Endodermal cell (in vitro differentiated cells): ENCODE measurements at regions not wholly inside any gene's neighbourhood (a gene's known extent, or its start where the extent isn't known, plus 50 kb on each side); places are given as distances from the start of the nearest gene placed in this dataset.

Source experiments
- DNase-seq: peaks from one replicate; pipeline ENCODE4 v3.0.0-alpha.2; 2017
- H3K27ac ChIP-seq: 2 replicates; pipeline ENCODE4 v1.5.1; 2013; ENCODE audit warnings: mild to moderate bottlenecking, low read depth, low read length, moderate library complexity
- H3K27me3 ChIP-seq: 2 replicates; pipeline ENCODE4 v1.6.1; 2013; ENCODE audit warnings: mild to moderate bottlenecking, low read length, moderate library complexity; ENCODE audit not compliant: insufficient read depth, control insufficient read depth, poor library complexity, severe bottlenecking
- H3K36me3 ChIP-seq: 2 replicates; pipeline ENCODE4 v1.7.0; 2013; ENCODE audit warnings: mild to moderate bottlenecking, low read length, moderate library complexity; ENCODE audit not compliant: control insufficient read depth, insufficient read depth
- H3K4me1 ChIP-seq: one replicate; pipeline ENCODE4 v1.7.0; 2013; ENCODE audit warnings: low read length; ENCODE audit not compliant: control insufficient read depth, insufficient read depth
- H3K4me3 ChIP-seq: 2 replicates; pipeline ENCODE4 v1.5.1; 2013; ENCODE audit warnings: mild to moderate bottlenecking, low read length, moderate library complexity
- H3K9ac ChIP-seq: 2 replicates; pipeline ENCODE4 v1.6.1; 2013; ENCODE audit warnings: mild to moderate bottlenecking, low read length, moderate library complexity; ENCODE audit not compliant: poor library complexity, severe bottlenecking; ENCODE audit errors: extremely low read depth
- H3K9me3 ChIP-seq: 2 replicates; pipeline ENCODE4 v1.6.1; 2013; ENCODE audit warnings: mild to moderate bottlenecking, low read length, moderate library complexity; ENCODE audit not compliant: control insufficient read depth
- H3K27ac Mint-ChIP-seq: 2 replicates; pipeline ENCODE4 v1.8.0; 2020; ENCODE audit warnings: mixed read lengths
- H3K27me3 Mint-ChIP-seq: 2 replicates; pipeline ENCODE4 v1.8.0; 2021; ENCODE audit warnings: mild to moderate bottlenecking, mixed read lengths; ENCODE audit not compliant: insufficient read depth
- H3K36me3 Mint-ChIP-seq: 2 replicates; pipeline ENCODE4 v1.8.0; 2020; ENCODE audit warnings: low read depth, mixed read lengths
- H3K4me1 Mint-ChIP-seq: 2 replicates; pipeline ENCODE4 v1.8.0; 2020; ENCODE audit warnings: mixed read lengths
- H3K4me3 Mint-ChIP-seq: 2 replicates; pipeline ENCODE4 v1.8.0; 2020; ENCODE audit warnings: mild to moderate bottlenecking, moderate library complexity, mixed read lengths
- H3K9me3 Mint-ChIP-seq: 2 replicates; pipeline ENCODE4 v1.8.0; 2020; ENCODE audit warnings: mild to moderate bottlenecking, mixed read lengths
- WGBS, 2 experiments: methylation state at CpG; one replicate each; pipeline versions ENCODE4 v1.1.5 to v1.1.7; 2013; ENCODE audit warnings: missing lambda C conversion rate in 2 of 2, mixed read lengths in 1 of 2; ENCODE audit not compliant: insufficient coverage in 1 of 2, insufficient read length in 1 of 2; 5-methylcytosine and 5-hydroxymethylcytosine counted together
- TF ChIP-seq, protein P1 (sequence below): fragments of 200-600 bp; sonication (generic); conservative IDR thresholded peaks from 2 replicates; pipeline ENCODE4 v1.5.0; 2021; ENCODE audit warnings: antibody characterized with exemption, mild to moderate bottlenecking

DNA sequence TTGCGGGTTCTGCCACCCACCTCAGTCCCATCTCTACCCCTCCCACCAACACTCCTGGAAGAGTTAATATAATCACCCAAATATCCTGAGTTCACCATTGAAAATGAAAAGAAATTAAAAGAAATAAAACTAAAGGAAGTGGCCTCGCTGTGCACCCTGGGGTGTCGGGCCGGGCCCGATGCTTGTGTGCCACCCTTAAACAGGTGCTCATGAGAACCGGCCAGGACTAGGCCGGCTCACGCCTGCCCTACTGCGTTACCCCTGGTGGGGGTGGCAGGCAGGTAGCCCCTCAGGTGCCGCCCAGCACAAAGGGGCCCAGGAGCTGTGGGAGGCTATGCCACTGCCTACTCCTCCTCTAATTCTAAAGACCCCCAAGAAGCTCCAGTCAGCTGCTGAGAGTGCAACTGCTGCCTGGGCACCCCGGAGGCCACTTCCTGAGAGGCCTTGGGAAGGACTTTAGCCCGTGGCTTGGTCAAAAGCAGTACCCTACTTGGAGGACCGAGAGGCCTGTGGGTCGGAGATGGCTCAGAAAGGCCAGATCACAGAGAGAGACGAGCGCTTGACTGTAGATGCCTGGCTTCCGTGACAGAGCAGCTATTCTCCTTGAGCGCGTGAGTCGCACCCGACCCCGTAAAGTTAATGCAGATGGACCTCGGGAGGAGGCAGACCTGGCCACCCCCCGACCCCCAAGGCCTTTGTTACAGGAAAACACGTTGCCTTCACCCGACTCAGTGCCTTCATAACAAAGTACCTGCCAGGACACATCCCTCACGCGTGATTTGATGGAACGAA is 51.0 kb upstream of the PPP2R2D start:
- Histone ChIP-seq H3K36me3 (no peaks in the 10 kb centered on the region), H3K4me1 (no peaks in the 10 kb centered on the region), H3K9ac (no peak overlapping the region), H3K27ac (no peak overlapping the region), H3K4me3 (no peak overlapping the region), H3K9me3 (no peaks in the 10 kb centered on the region), H3K27me3 (no peaks in the 10 kb centered on the region)
- Mint-ChIP-seq H3K9me3 (no peaks in the 10 kb centered on the region), H3K27ac (no peak overlapping the region), H3K4me1 (no peaks in the 10 kb centered on the region), H3K4me3 (no peak overlapping the region), H3K36me3 (no peaks in the 10 kb centered on the region), H3K27me3 (no peaks in the 10 kb centered on the region)
- peak; percentile 38 for DNase-seq
- TF ChIP-seq, protein P1, sequence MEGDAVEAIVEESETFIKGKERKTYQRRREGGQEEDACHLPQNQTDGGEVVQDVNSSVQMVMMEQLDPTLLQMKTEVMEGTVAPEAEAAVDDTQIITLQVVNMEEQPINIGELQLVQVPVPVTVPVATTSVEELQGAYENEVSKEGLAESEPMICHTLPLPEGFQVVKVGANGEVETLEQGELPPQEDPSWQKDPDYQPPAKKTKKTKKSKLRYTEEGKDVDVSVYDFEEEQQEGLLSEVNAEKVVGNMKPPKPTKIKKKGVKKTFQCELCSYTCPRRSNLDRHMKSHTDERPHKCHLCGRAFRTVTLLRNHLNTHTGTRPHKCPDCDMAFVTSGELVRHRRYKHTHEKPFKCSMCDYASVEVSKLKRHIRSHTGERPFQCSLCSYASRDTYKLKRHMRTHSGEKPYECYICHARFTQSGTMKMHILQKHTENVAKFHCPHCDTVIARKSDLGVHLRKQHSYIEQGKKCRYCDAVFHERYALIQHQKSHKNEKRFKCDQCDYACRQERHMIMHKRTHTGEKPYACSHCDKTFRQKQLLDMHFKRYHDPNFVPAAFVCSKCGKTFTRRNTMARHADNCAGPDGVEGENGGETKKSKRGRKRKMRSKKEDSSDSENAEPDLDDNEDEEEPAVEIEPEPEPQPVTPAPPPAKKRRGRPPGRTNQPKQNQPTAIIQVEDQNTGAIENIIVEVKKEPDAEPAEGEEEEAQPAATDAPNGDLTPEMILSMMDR = no peak
- 92 to 94% methylated on average over 24 to 29 of the region's 29 CpGs for WGBS, 2 experiments

DNA sequence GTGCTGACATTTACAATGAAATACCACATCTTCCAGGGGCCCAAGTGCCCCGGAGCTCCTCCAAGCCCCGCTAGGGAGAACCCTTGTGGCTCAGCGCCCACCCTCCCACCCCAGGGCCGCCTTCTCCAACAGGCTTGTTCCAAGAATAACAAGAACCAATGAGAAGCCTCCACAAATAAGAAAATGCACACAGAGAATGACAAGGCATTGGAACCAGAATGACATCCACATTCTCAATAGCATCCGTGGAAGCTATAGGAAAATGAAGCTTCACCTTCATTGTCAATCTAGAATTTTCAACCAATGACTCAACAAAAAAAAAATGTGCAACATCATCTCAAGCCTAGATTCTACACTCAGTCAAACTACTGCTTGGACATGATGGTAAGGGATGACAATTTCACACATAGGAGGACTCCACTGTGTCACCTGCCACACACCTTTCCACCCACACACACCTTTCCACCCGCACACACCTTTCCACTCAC is 50.4 kb upstream of the PPP2R2D start:
- no peak overlapping the region for H3K4me3 ChIP-seq
- H3K9me3 Mint-ChIP-seq = no peaks in the 10 kb centered on the region
- no peak overlapping the region for H3K27ac Mint-ChIP-seq
- no peaks in the 10 kb centered on the region for H3K27me3 ChIP-seq
- DNase-seq = no peak
- H3K4me3 Mint-ChIP-seq = no peak overlapping the region
- H3K9me3 ChIP-seq = no peaks in the 10 kb centered on the region
- no peak overlapping the region for H3K27ac ChIP-seq
- no peaks in the 10 kb centered on the region for H3K4me1 ChIP-seq
- WGBS, 2 experiments = 56 to 80% methylated on average over 2 to 6 of the region's 6 CpGs
- no peak overlapping the region for H3K9ac ChIP-seq
- TF ChIP-seq, protein P1 = no peak
- H3K27me3 Mint-ChIP-seq = no peaks in the 10 kb centered on the region
- H3K4me1 Mint-ChIP-seq = no peaks in the 10 kb centered on the region
- H3K36me3 Mint-ChIP-seq = no peaks in the 10 kb centered on the region
- no peaks in the 10 kb centered on the region for H3K36me3 ChIP-seq
